ENCODE measurements at regions not wholly inside any gene's neighbourhood (a gene's known extent, or its start where the extent isn't known, plus 50 kb on each side); places are given as distances from the start of the nearest gene placed in this dataset.
"Not testable (repeated sequence)": the region's sequence is repeated elsewhere in the genome, so short reads cannot be mapped to it uniquely, and the experiment has no call there.

- not testable (repeated sequence) for TF ChIP-seq POLR2A, POLR2AphosphoS5, TAF1 (IDR thresholded peaks at IDR 0.05; ENCODE audit: low read depth, low read length)
Measured at GRCh38 chr20:6270404-6270803, 147.6 kb upstream of the FERMT1 start.

Data from GM12891 (cell line).